Ovary (tissue), 7 donors: ENCODE measurements at regions not wholly inside any gene's neighbourhood (a gene's known extent, or its start where the extent isn't known, plus 50 kb on each side); places are given as distances from the start of the nearest gene placed in this dataset.

ENCODE experiments used
- DNase-seq, 5 donors: peaks; one replicate each; pipeline ENCODE4 v3.0.0-alpha.2; 2019 to 2020
- H3K27ac ChIP-seq, 2 donors: fragments of 200-600 bp; one replicate each; pipeline versions ENCODE4 v1.5.1 to v1.8.0; 2019 to 2022
- H3K27me3 ChIP-seq: fragments of 200-600 bp; one replicate; pipeline ENCODE4 v1.8.0; 2022
- H3K36me3 ChIP-seq: fragments of 200-600 bp; sonication (generic); one replicate; pipeline ENCODE4 v1.5.1; 2019
- H3K4me1 ChIP-seq: one replicate; pipeline ENCODE4 v1.8.1; 2013; ENCODE audit warnings: mild to moderate bottlenecking, moderate library complexity; ENCODE audit not compliant: insufficient read depth
- H3K4me3 ChIP-seq: fragments of 200-600 bp; sonication (generic); one replicate; pipeline ENCODE4 v1.5.1; 2017
- H3K9me3 ChIP-seq, 2 donors: fragments of 200-600 bp in 1 of 2; sonication (generic) in 1 of 2; one replicate each; pipeline versions ENCODE4 v1.5.1 to v1.8.1; 2013 to 2019; ENCODE audit warnings: mild to moderate bottlenecking in 1 of 2, moderate library complexity in 1 of 2
- EP300 ChIP-seq: sonication (generic); formaldehyde crosslinking; IDR thresholded peaks from one replicate; pipeline ENCODE4 v1.6.1; 2017; ENCODE audit warnings: antibody characterized with exemption
- POLR2A ChIP-seq: fragments of 450-650 bp; IDR thresholded peaks from one replicate; pipeline ENCODE4 v1.6.1; 2017; ENCODE audit warnings: antibody characterized with exemption, mild to moderate bottlenecking, moderate library complexity
- WGBS, 3 donors: extraction: QIAGEN DNeasy Blood & Tissue Kit in 1 of 3; methylation state at CpG; one replicate each; pipeline versions ENCODE4 v1.1.5 to v1.1.7; 2013 to 2017; 5-methylcytosine and 5-hydroxymethylcytosine counted together
- intact Hi-C, 4 donors: fragments of 100-400 bp; cut with DNase I; formaldehyde crosslinking; loops; one replicate each; pipeline versions ENCODE4 v1.11.0 to v1.15.1; 2022 to 2023
- TF ChIP-seq, protein P1 (sequence below), 3 donors: fragments of 450-650 bp in 2 of 3; fragments of 200-600 bp in 1 of 3; IDR thresholded peaks; one replicate each; pipeline versions ENCODE4 v1.5.1 to v1.8.0; 2016 to 2022; ENCODE audit warnings: antibody characterized with exemption in 3 of 3, mild to moderate bottlenecking in 1 of 3
- donor health status: DM: no; HTN: no; CAD: no; lungs with moderate emphysema.
- donor health status: DM: no; HTN: no; CAD: no.
- donor health status: Bipolar disorder and iron deficiency.
- donor health status: DM: no; HTN: no; CAD: no.
- donor health status: DM: yes; HTN: yes; CAD: no.

DNA sequence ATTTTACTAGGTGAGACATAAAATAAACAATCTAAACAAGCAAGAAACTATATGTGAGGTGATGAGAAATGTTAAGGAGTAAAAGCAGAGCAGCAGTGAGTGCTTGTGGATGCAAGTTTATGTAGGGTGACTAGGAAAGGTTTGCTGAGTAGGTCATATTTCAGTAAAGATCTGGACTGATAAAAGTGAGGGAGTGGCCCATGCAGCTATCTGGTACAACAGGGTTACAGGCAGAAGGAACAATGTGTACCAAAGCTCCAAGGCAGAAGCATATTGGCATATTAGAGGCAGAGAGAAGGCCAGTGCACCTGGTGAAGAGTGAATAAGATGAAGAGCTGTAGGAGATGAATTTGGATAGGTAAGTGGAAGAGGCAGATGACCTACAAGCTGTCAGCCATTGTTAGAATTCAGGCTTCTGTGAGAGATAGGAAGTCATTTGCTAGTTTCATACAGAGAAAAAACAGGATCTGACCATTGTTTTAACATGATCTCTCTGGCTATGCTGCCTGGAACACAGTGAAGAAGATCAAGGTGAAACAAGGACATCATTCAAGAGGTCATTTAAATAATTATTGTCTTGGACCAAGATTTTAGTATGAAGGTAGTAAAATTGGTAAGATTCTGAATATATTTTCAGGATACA, 274.6 kb downstream of the ANKRD50 start:
- H3K4me1 ChIP-seq: peaks cover 2% of the 10 kb centered on the region
- H3K4me3 ChIP-seq: no peak overlapping the region
- intact Hi-C loops: no loop called here
- H3K27me3 ChIP-seq: no peaks in the 10 kb centered on the region
- H3K27ac ChIP-seq: no peak overlapping the region
- TF ChIP-seq POLR2A (no peak), EP300 (no peak)
- TF ChIP-seq, protein P1, sequence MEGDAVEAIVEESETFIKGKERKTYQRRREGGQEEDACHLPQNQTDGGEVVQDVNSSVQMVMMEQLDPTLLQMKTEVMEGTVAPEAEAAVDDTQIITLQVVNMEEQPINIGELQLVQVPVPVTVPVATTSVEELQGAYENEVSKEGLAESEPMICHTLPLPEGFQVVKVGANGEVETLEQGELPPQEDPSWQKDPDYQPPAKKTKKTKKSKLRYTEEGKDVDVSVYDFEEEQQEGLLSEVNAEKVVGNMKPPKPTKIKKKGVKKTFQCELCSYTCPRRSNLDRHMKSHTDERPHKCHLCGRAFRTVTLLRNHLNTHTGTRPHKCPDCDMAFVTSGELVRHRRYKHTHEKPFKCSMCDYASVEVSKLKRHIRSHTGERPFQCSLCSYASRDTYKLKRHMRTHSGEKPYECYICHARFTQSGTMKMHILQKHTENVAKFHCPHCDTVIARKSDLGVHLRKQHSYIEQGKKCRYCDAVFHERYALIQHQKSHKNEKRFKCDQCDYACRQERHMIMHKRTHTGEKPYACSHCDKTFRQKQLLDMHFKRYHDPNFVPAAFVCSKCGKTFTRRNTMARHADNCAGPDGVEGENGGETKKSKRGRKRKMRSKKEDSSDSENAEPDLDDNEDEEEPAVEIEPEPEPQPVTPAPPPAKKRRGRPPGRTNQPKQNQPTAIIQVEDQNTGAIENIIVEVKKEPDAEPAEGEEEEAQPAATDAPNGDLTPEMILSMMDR (IDR thresholded peaks at IDR 0.05): no peak
- no peaks in the 10 kb centered on the region for H3K9me3 ChIP-seq
- no peaks in the 10 kb centered on the region for H3K36me3 ChIP-seq
- DNase-seq: no peak

DNA sequence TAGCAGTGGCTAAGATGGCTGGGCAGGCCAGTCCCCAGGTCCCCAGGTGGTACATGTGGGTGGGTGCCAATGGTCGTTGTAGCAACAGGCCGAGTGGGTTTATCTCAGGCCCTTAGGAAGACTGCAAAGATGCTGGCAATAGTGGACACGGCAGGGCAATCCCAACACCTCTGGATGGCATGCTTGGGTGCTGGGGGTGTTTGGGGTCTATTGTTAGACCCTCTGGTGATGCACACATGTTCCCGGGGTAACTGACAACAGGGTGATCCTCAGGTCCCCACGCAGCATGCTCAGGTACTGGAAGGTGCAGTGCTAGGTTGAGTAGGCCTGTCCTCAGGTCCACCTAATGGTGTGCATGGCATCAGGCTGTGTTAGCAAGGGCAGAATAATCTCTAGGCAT, 267.5 kb downstream of the ANKRD50 start:
- Histone ChIP-seq H3K27ac (no peak overlapping the region), H3K27me3 (no peaks in the 10 kb centered on the region), H3K9me3 (no peaks in the 10 kb centered on the region), H3K4me3 (no peak overlapping the region), H3K4me1 (no peaks in the 10 kb centered on the region), H3K36me3 (no peaks in the 10 kb centered on the region)
- WGBS, 3 donors: 93 to 95% (median 94%) methylated on average over 5 of the region's 5 CpGs
- no peak for DNase-seq
- intact Hi-C loops: no loop called here
- no peak for TF ChIP-seq POLR2A
- TF ChIP-seq, protein P1 (IDR thresholded peaks at IDR 0.05): no peak

DNA sequence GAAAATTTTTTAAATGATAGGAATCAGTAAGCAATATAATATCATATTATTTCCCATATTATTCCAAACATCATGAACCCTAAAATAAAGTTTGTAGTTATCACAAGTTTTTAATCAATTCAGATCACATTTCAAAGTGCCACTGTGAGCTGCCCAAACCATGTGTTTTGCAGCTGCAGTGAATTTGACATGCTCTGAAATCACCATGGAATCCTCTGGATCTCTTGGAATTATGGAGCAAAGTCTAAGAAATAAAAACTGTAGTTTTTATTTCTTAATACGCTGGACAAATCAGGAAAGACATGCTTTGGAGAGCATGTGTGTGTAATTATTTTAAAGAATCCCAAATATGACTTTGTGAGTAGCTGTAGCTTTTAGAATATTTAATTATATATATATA, 262.7 kb downstream of the ANKRD50 start:
- H3K36me3 ChIP-seq: no peaks in the 10 kb centered on the region
- intact Hi-C loops: loop anchor here in 1 of 4 donors (2.0 kb wide), 1 partner anchor 23 kb away; no protein-coding TSS in a partner anchor
- no peaks in the 10 kb centered on the region for H3K27me3 ChIP-seq
- H3K27ac ChIP-seq: no peak overlapping the region
- 90 to 96% (median 96%) methylated on average over 1 of the region's 1 CpG for WGBS, 3 donors
- H3K4me1 ChIP-seq: no peaks in the 10 kb centered on the region
- no peaks in the 10 kb centered on the region for H3K9me3 ChIP-seq
- TF ChIP-seq EP300 (no peak), POLR2A (no peak)
- TF ChIP-seq, protein P1 (IDR thresholded peaks at IDR 0.05): no peak
- no peak overlapping the region for H3K4me3 ChIP-seq
- DNase-seq: no peak

DNA sequence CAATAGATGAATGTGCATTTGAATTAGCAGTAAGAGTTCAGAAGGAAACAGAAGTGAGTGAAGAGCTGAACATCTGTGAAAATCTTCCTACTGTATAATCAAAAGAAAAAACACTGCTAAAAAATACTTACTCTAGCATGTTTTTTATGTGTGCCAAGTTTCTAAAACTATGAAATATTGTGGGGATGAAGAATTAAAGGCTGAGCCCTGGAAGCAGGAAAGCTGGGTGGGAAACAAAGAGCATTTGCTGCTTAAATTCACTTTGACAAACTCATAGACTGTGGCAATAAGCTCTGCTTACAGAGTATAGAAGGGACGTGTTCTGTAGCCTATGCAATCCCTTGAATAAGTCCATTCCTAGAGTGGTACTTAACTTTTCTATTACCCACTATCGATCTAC, 261.7 kb downstream of the ANKRD50 start:
- no peaks in the 10 kb centered on the region for H3K9me3 ChIP-seq
- H3K4me1 ChIP-seq: no peaks in the 10 kb centered on the region
- H3K4me3 ChIP-seq: no peak overlapping the region
- no peaks in the 10 kb centered on the region for H3K36me3 ChIP-seq
- 81 to 91% (median 83%) methylated on average over 2 of the region's 2 CpGs for WGBS, 3 donors
- no peak for TF ChIP-seq POLR2A
- TF ChIP-seq, protein P1 (IDR thresholded peaks at IDR 0.05): no peak
- no peak for TF ChIP-seq EP300
- intact Hi-C loops: loop anchor here in 1 of 4 donors (2.0 kb wide), 1 partner anchor 22 kb away; no protein-coding TSS in a partner anchor
- no peaks in the 10 kb centered on the region for H3K27me3 ChIP-seq
- no peak for DNase-seq
- H3K27ac ChIP-seq: no peak overlapping the region
